ACC112 (cell line): ENCODE measurements at regions not wholly inside any gene's neighbourhood (a gene's known extent, or its start where the extent isn't known, plus 50 kb on each side); places are given as distances from the start of the nearest gene placed in this dataset.

ENCODE experiments used
- H2AFZ ChIP-seq: fragments of 200-600 bp; sonication (generic); one replicate; pipeline ENCODE4 v1.6.0; 2017; ENCODE audit warnings: antibody characterized with exemption, low read length; ENCODE audit not compliant: unreplicated experiment
- H3K27ac ChIP-seq: fragments of 200-600 bp; sonication (generic); 2 replicates; pipeline ENCODE4 v1.5.1; 2014; ENCODE audit warnings: low read depth, mild to moderate bottlenecking, antibody characterized with exemption, low read length, moderate library complexity
- H3K27me3 ChIP-seq: fragments of 200-600 bp; sonication (generic); 2 replicates; pipeline ENCODE4 v1.6.1; 2014; ENCODE audit warnings: mild to moderate bottlenecking, antibody characterized with exemption, low read length, moderate library complexity, mixed read lengths; ENCODE audit not compliant: insufficient read depth
- H3K36me3 ChIP-seq: fragments of 200-600 bp; sonication (generic); 2 replicates; pipeline ENCODE4 v1.6.1; 2016; ENCODE audit warnings: mild to moderate bottlenecking, antibody characterized with exemption, low read length, moderate library complexity, mixed read lengths; ENCODE audit not compliant: insufficient read depth
- H3K4me1 ChIP-seq: fragments of 200-600 bp; sonication (generic); one replicate; pipeline ENCODE4 v1.6.1; 2016; ENCODE audit warnings: low read length, mixed read lengths; ENCODE audit not compliant: insufficient read depth, unreplicated experiment, control insufficient read depth
- H3K4me3 ChIP-seq: fragments of 200-600 bp; sonication (generic); 2 replicates; pipeline ENCODE4 v1.5.1; 2014; ENCODE audit warnings: mild to moderate bottlenecking, low read depth, low read length
- H3K79me2 ChIP-seq: fragments of 200-600 bp; sonication (generic); one replicate; pipeline ENCODE4 v1.6.0; 2016; ENCODE audit warnings: low read length; ENCODE audit not compliant: control insufficient read depth, unreplicated experiment, insufficient read depth

GRCh38 chr16:74232806-74233465 lies 63.7 kb upstream of the PSMD7 start:
- Histone ChIP-seq H3K36me3 (no peaks in the 10 kb centered on the region), H3K4me3 (no peak overlapping the region), H3K27me3 (peaks cover 40% of the 10 kb centered on the region), H3K27ac (no peak overlapping the region), H3K79me2 (no peaks in the 10 kb centered on the region), H3K4me1 (no peaks in the 10 kb centered on the region), H2AFZ (no peak overlapping the region)

DNA sequence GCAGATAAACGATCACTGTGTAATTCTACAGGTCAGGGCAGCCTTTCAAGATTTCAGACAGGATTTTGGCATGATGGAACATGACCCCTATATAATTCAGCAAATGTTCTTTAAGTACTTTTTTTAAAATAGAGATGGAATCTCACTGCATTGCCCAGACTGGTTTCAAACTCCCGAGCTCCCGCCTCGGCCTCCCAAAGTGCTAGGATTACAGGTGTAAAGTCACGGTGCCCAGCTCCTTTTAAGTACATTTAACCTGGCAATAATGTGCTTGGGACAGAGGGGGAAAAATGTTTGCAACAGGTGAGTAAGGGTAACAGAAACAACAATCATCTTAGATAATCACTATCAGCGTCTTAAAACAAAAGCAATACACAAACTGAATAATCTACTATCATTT lies 66.5 kb upstream of the PSMD7 start:
- Histone ChIP-seq H3K27me3 (peaks cover 37% of the 10 kb centered on the region), H3K79me2 (no peaks in the 10 kb centered on the region), H3K4me3 (no peak overlapping the region), H2AFZ (no peak overlapping the region), H3K36me3 (no peaks in the 10 kb centered on the region), H3K27ac (no peak overlapping the region), H3K4me1 (no peaks in the 10 kb centered on the region)

DNA sequence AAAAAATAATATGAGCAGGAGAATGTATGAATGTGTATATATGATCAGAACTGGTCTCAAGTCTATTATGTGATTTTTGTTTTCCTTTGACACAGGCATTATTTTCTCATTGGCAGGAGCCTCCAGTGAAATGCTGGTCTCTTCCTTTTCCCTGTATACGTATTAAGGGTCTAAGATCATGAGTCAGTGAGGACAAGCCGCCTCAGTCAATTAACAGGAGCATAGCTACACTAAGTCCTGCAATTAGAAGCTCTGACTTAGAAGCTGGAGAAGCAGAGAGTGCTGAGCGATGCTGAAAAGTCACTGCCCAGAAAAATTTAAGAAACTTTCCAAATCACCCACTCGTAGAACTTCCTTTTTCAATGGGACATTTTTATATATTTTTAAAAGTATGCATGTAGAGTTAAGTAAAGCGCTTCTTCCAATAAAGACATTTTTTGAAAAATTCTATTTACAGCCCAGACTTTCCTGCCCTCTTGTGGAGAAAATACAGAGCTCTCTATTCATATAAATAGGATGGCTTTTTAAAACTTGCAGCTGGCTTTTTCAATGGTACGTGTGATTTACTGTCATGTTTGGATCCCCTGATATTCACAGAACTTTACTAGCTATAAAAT lies 70.2 kb upstream of the PSMD7 start:
- H3K27ac ChIP-seq: no peak overlapping the region
- no peak overlapping the region for H2AFZ ChIP-seq
- H3K4me1 ChIP-seq: no peaks in the 10 kb centered on the region
- H3K36me3 ChIP-seq: no peaks in the 10 kb centered on the region
- H3K4me3 ChIP-seq: no peak overlapping the region
- peaks cover 44% of the 10 kb centered on the region for H3K27me3 ChIP-seq
- no peaks in the 10 kb centered on the region for H3K79me2 ChIP-seq

DNA sequence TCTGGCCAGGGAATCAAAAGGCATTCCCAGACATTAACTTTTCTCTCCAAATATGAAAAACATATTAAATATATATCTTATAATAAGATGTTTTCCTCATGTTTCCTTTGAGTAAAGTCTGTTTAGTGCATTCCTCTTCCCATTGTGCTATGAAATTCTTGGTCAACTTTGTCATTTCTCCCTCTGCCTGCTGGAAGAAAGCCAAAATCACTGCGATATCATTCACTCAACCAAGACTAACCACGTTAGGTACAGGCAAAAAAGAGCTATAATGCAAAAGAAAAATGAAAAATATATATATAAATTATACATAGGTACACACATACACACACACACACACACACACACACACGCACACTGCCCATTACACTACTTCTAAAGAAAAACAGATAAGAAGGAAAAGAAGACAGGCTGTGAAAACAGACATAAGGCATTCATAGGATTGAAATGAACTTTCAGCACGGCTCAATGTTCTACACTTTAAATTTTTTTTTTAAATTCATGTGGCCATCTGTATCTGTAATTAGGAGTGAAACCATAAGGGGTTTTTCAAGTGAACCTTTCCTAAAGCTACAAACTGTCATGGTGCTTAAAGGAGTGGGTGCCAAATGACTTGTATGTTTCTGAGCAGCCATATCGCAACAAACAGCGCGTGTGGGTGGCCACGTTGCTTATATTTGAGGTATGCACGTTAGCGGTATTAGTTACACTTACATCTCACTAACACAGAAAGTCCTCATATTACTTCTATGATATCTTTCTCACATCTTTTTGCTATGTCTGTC lies 71.6 kb upstream of the PSMD7 start:
- no peak overlapping the region for H2AFZ ChIP-seq
- no peaks in the 10 kb centered on the region for H3K4me1 ChIP-seq
- H3K4me3 ChIP-seq: no peak overlapping the region
- H3K79me2 ChIP-seq: no peaks in the 10 kb centered on the region
- no peaks in the 10 kb centered on the region for H3K36me3 ChIP-seq
- H3K27ac ChIP-seq: no peak overlapping the region
- peaks cover 34% of the 10 kb centered on the region for H3K27me3 ChIP-seq

DNA sequence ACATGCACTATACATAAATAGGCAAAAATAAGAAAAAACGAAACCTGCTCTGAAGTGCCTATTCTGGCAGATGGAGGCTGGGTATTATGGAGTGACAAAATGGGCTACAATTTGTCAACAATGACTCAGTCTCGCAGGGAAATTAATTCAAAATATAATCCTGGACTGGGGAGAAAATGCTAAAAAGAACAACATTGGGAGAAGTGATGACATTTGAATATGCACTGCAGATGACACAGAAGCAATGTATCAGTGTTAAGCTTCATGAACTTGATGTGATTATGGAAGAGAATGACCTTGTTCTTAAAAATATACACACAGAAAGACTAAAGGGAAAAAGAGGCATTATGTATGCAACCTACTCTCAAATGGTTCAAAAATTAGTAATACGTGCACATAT lies 74.8 kb upstream of the PSMD7 start:
- H3K27me3 ChIP-seq: peaks cover 44% of the 10 kb centered on the region
- no peak overlapping the region for H3K27ac ChIP-seq
- no peaks in the 10 kb centered on the region for H3K4me1 ChIP-seq
- no peak overlapping the region for H3K4me3 ChIP-seq
- H3K36me3 ChIP-seq: no peaks in the 10 kb centered on the region
- H2AFZ ChIP-seq: no peak overlapping the region
- no peaks in the 10 kb centered on the region for H3K79me2 ChIP-seq

DNA sequence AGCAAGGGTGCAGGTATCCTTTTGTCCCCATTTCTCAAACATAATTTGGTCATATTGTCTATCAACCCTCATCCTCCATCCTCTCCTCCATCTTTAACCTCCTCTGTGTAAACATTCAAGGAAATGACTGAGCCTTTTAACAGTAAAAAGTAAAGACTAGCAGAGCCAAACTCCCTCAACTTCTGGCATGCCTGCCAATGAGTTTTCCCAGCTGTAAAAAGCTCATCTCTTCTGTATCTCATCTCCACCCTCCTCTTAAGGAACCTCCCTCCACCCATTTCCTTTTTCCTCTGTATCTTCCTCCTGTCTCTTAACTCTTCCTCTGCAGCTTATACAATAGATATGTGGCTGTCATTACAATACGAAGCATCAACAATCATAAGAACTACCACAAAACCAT lies 76.9 kb upstream of the PSMD7 start:
- Histone ChIP-seq H3K4me3 (no peak overlapping the region), H3K79me2 (no peaks in the 10 kb centered on the region)

GRCh38 chr16:74218871-74219270 lies 77.7 kb upstream of the PSMD7 start:
- Histone ChIP-seq H3K36me3 (no peaks in the 10 kb centered on the region), H3K4me1 (no peaks in the 10 kb centered on the region), H3K27ac (no peak overlapping the region), H3K4me3 (no peak overlapping the region), H3K79me2 (no peaks in the 10 kb centered on the region), H2AFZ (no peak overlapping the region), H3K27me3 (peaks cover 42% of the 10 kb centered on the region)

More for the DNA sequence above, 76.9 kb upstream of the PSMD7 start:
- Histone ChIP-seq H2AFZ (no peak overlapping the region), H3K27ac (no peak overlapping the region), H3K4me1 (no peaks in the 10 kb centered on the region), H3K27me3 (peaks cover 42% of the 10 kb centered on the region), H3K36me3 (no peaks in the 10 kb centered on the region)

DNA sequence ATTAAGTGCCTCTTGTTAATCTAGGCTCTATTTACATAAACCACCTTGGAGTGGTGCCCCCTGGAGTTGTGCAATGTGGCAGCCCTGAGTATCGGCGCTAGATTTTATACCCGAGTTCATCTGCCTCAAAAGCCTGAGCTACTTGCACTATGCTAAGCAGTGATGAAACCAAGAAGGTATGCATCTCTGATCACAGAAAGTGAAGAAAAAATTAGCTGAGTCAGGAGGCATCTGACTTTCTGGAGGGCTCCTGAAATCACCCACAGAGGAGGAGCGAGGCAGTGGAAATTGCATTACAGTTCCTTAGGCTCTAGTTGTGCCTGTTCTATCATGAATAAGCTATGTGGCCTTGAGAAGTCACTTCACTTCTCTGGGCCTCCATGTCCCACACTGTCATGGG lies 80.3 kb upstream of the PSMD7 start:
- Histone ChIP-seq H3K4me3 (no peak overlapping the region), H3K79me2 (no peaks in the 10 kb centered on the region), H3K27me3 (peaks cover 37% of the 10 kb centered on the region)

DNA sequence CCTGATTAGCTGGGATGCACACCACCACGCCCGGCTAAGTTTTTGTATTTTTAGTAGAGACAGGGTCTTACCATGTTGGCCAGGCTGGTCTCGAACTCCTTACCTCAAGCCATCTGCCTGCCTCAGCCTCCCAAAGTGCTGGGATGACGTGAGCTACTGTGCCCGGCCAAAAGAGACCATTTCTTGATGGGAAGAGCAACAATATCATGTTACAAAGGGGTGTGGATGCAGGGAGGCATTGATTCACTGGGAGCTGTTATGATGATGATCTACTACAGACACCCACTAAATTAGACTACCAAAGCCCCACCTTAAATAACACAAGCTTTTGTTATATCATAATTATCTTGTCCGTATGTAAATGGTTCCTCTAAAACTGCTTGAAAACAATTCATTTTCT lies 81.4 kb upstream of the PSMD7 start:
- Histone ChIP-seq H3K27me3 (peaks cover 37% of the 10 kb centered on the region), H3K4me3 (no peak overlapping the region), H3K4me1 (no peaks in the 10 kb centered on the region), H2AFZ (no peak overlapping the region), H3K79me2 (no peaks in the 10 kb centered on the region), H3K36me3 (no peaks in the 10 kb centered on the region), H3K27ac (no peak overlapping the region)

More for the DNA sequence above, 80.3 kb upstream of the PSMD7 start:
- Histone ChIP-seq H3K27ac (no peak overlapping the region), H2AFZ (no peak overlapping the region), H3K36me3 (no peaks in the 10 kb centered on the region), H3K4me1 (no peaks in the 10 kb centered on the region)

- Histone ChIP-seq H3K36me3 (no peaks in the 10 kb centered on the region), H3K27ac (no peak overlapping the region), H2AFZ (no peak overlapping the region), H3K79me2 (no peaks in the 10 kb centered on the region), H3K27me3 (peaks cover 21% of the 10 kb centered on the region), H3K4me3 (no peak overlapping the region), H3K4me1 (no peaks in the 10 kb centered on the region)
Observed at GRCh38 chr16:74213372-74213771, 83.2 kb upstream of the PSMD7 start.

DNA sequence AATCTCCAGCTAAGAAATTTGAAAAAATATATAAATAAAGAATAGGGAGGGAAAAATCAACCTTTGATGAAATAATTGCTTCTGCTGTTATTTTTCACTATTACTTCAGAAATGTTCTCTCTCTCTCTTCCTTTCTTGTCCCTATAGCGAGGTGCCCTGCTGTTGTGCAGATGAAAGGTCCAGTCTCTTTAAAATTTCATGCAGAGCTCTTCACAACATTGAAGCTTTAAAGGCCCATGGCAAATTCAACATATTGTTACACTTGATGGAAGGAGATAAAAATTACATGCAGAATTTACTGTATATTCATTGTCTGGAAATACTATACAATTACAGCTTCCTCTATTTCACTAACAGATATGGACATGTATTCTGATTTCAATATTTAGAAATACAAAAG lies 86.4 kb upstream of the PSMD7 start:
- H3K27ac ChIP-seq: no peak overlapping the region
- no peaks in the 10 kb centered on the region for H3K79me2 ChIP-seq
- H3K4me1 ChIP-seq: no peaks in the 10 kb centered on the region
- no peak overlapping the region for H3K4me3 ChIP-seq
- H3K36me3 ChIP-seq: no peaks in the 10 kb centered on the region
- 0 out of 2 replicates have a peak, but pooled peaks cover 5% of the 10 kb centered on the region for H3K27me3 ChIP-seq
- no peak overlapping the region for H2AFZ ChIP-seq
